ENCODE measurements at regions not wholly inside any gene's neighbourhood (a gene's known extent, or its start where the extent isn't known, plus 50 kb on each side); places are given as distances from the start of the nearest gene placed in this dataset.

- Histone ChIP-seq H3K9ac (ENCODE audit: low read depth, low read length, poor library complexity, severe bottlenecking) (no peak overlapping the region), H3K27me3 (ENCODE audit: insufficient read depth, low read length, poor library complexity, severe bottlenecking) (no peaks in the 10 kb centered on the region), H3K4me3 (ENCODE audit: low read length, poor library complexity, severe bottlenecking) (no peak overlapping the region), H3K36me3 (ENCODE audit: insufficient read depth, low read length) (no peaks in the 10 kb centered on the region), H3K4me2 (ENCODE audit: low read depth, low read length, poor library complexity, severe bottlenecking) (no peak overlapping the region), H2AFZ (ENCODE audit: low read length) (no peak overlapping the region), H3K9me3 (ENCODE audit: insufficient read depth, low read depth, low read length) (no peaks in the 10 kb centered on the region), H3F3A (ENCODE audit: low read depth) (no peaks in the 10 kb centered on the region), H3K79me2 (ENCODE audit: insufficient read depth, low read length) (no peaks in the 10 kb centered on the region), H3K4me1 (ENCODE audit: insufficient read depth, low read length, poor library complexity, severe bottlenecking) (peaks cover 20% of the 10 kb centered on the region), H3K9me2 (replicated peaks; ENCODE audit: low read depth, low read length) (no peaks in the 10 kb centered on the region), H4K20me1 (ENCODE audit: insufficient read depth, low read length, poor library complexity, severe bottlenecking) (no peaks in the 10 kb centered on the region)
- TF ChIP-seq CTCF (conservative IDR thresholded peaks at IDR 0.05; ENCODE audit: low read length) (peak; percentile 22; the same call in 1 of the 2 replicates), EZH2phosphoT487 (IDR thresholded peaks at IDR 0.05; ENCODE audit: borderline replicate concordance) (no peak)
Observed at GRCh38 chr6:56891754-56892153, 63.2 kb upstream of the BEND6 start.

GRCh38 chr6:56890683-56891429, 64.1 kb upstream of the BEND6 start:
- Histone ChIP-seq H3K9ac (ENCODE audit: low read depth, low read length, poor library complexity, severe bottlenecking) (no peak overlapping the region), H3K4me2 (ENCODE audit: low read depth, low read length, poor library complexity, severe bottlenecking) (no peak overlapping the region), H3K36me3 (ENCODE audit: insufficient read depth, low read length) (no peaks in the 10 kb centered on the region), H3K4me3 (ENCODE audit: low read length, poor library complexity, severe bottlenecking) (no peak overlapping the region), H3F3A (ENCODE audit: low read depth) (no peaks in the 10 kb centered on the region), H3K9me3 (ENCODE audit: insufficient read depth, low read depth, low read length) (no peaks in the 10 kb centered on the region), H3K79me2 (ENCODE audit: insufficient read depth, low read length) (no peaks in the 10 kb centered on the region), H3K9me2 (replicated peaks; ENCODE audit: low read depth, low read length) (no peaks in the 10 kb centered on the region), H3K4me1 (ENCODE audit: insufficient read depth, low read length, poor library complexity, severe bottlenecking) (peaks cover 20% of the 10 kb centered on the region), H4K20me1 (ENCODE audit: insufficient read depth, low read length, poor library complexity, severe bottlenecking) (no peaks in the 10 kb centered on the region), H2AFZ (ENCODE audit: low read length) (no peak overlapping the region), H3K27me3 (ENCODE audit: insufficient read depth, low read length, poor library complexity, severe bottlenecking) (no peaks in the 10 kb centered on the region)
- TF ChIP-seq CTCF (conservative IDR thresholded peaks at IDR 0.05; ENCODE audit: low read length) (no peak), EZH2phosphoT487 (IDR thresholded peaks at IDR 0.05; ENCODE audit: borderline replicate concordance) (no peak)

- TF ChIP-seq CTCF (conservative IDR thresholded peaks at IDR 0.05; ENCODE audit: low read length): no peak
- no peak for TF ChIP-seq EZH2phosphoT487 (IDR thresholded peaks at IDR 0.05; ENCODE audit: borderline replicate concordance)
- H3K79me2 ChIP-seq (ENCODE audit: insufficient read depth, low read length): no peaks in the 10 kb centered on the region
- H3F3A ChIP-seq (ENCODE audit: low read depth): no peaks in the 10 kb centered on the region
- H2AFZ ChIP-seq (ENCODE audit: low read length): no peak overlapping the region
- H4K20me1 ChIP-seq (ENCODE audit: insufficient read depth, low read length, poor library complexity, severe bottlenecking): no peaks in the 10 kb centered on the region
- no peaks in the 10 kb centered on the region for H3K27me3 ChIP-seq (ENCODE audit: insufficient read depth, low read length, poor library complexity, severe bottlenecking)
- no peaks in the 10 kb centered on the region for H3K36me3 ChIP-seq (ENCODE audit: insufficient read depth, low read length)
- H3K9ac ChIP-seq (ENCODE audit: low read depth, low read length, poor library complexity, severe bottlenecking): no peak overlapping the region
- H3K4me3 ChIP-seq (ENCODE audit: low read length, poor library complexity, severe bottlenecking): no peak overlapping the region
- H3K9me2 ChIP-seq (replicated peaks; ENCODE audit: low read depth, low read length): no peaks in the 10 kb centered on the region
- H3K4me1 ChIP-seq (ENCODE audit: insufficient read depth, low read length, poor library complexity, severe bottlenecking): peaks cover 20% of the 10 kb centered on the region
- no peak overlapping the region for H3K4me2 ChIP-seq (ENCODE audit: low read depth, low read length, poor library complexity, severe bottlenecking)
- H3K9me3 ChIP-seq (ENCODE audit: insufficient read depth, low read depth, low read length): no peaks in the 10 kb centered on the region
Observed at GRCh38 chr6:56890066-56890465, 64.8 kb upstream of the BEND6 start.
